ENCODE measurements at regions not wholly inside any gene's neighbourhood (a gene's known extent, or its start where the extent isn't known, plus 50 kb on each side); places are given as distances from the start of the nearest gene placed in this dataset.

- no peaks in the 10 kb centered on the region; a peak in 2 of 4 replicates for H3K4me1 ChIP-seq (ENCODE audit: control insufficient read depth in 1 of 2, insufficient read depth in 2 of 2, low read depth in 1 of 2, low read length in 1 of 2)
- H3K79me2 ChIP-seq (ENCODE audit: insufficient read depth), result no peaks in the 10 kb centered on the region
- H3K4me3 ChIP-seq (ENCODE audit: low read depth in 2 of 2, low read length in 1 of 2), result no peak overlapping the region
- TF ChIP-seq ZBTB33 (IDR thresholded peaks at IDR 0.05; ENCODE audit: borderline replicate concordance, low read depth) (no peak), USF1 (IDR thresholded peaks at IDR 0.05; ENCODE audit: borderline replicate concordance, low read depth) (no peak), JUND (IDR thresholded peaks at IDR 0.05) (no peak), PBX3 (IDR thresholded peaks at IDR 0.05) (no peak), RCOR1 (IDR thresholded peaks at IDR 0.05; ENCODE audit: low read length) (no peak), FOXM1 (IDR thresholded peaks at IDR 0.05; ENCODE audit: low read depth) (no peak), MAX (IDR thresholded peaks at IDR 0.05; ENCODE audit: low read depth) (no peak), REST (IDR thresholded peaks at IDR 0.05; ENCODE audit: low read depth, low read length) (no peak), FOXJ3 (CRISPR knock-in tag; IDR thresholded peaks at IDR 0.05) (no peak), MXI1 (IDR thresholded peaks at IDR 0.05; ENCODE audit: low read depth, low read length) (no peak), FOSL2 (IDR thresholded peaks at IDR 0.05; ENCODE audit: borderline replicate concordance, low read depth) (no peak)
- CTCF ChIA-PET, result no interaction called here
- no peaks in the 10 kb centered on the region for H3K9me2 ChIP-seq
- H3K27ac ChIP-seq (ENCODE audit: low read depth in 2 of 2, low read length in 1 of 2), result no peak overlapping the region
- no peak overlapping the region for H3K4me2 ChIP-seq
- H3K27me3 ChIP-seq (ENCODE audit: insufficient read depth), result no peaks in the 10 kb centered on the region
- POLR2A ChIA-PET, result no interaction called here
- H4K20me1 ChIP-seq (ENCODE audit: insufficient read depth), result no peaks in the 10 kb centered on the region
- no peaks in the 10 kb centered on the region for H3K9me3 ChIP-seq
- H2AFZ ChIP-seq (ENCODE audit: low read depth), result no peak overlapping the region
- 53% methylated on average over 2 of the region's 2 CpGs for WGBS (ENCODE audit: low lambda C conversion rate)
- peaks cover 4% of the 10 kb centered on the region for H3F3A ChIP-seq (replicated peaks; ENCODE audit: insufficient read depth)
- no peaks in the 10 kb centered on the region for H3K36me3 ChIP-seq (replicated peaks in 1 of 2; ENCODE audit: control insufficient read depth in 1 of 2, insufficient read depth in 2 of 2, low read length in 1 of 2)
- no peak for DNase-seq
- H3K9ac ChIP-seq, result no peak overlapping the region
These were observed 184.1 kb upstream of the MBNL1 start for GRCh38 chr3:152084441-152085158.
